K562 (cell line): ENCODE measurements at regions not wholly inside any gene's neighbourhood (a gene's known extent, or its start where the extent isn't known, plus 50 kb on each side); places are given as distances from the start of the nearest gene placed in this dataset.

Experiments
- ATAC-seq: fragments of 200-7000 bp; cut with Tn5 transposase; 3 replicates; pipeline ENCODE4 v1.9.1; 2020; ENCODE audit warnings: moderate library complexity
- BruUV-seq: library from RNA; stranded (reverse); fragments of 400-500 nt; replicated peaks from 2 replicates; lab custom pipeline; 2021; lab: Mats Ljungman, UMichigan
- CTCF ChIA-PET: fragments of 300-600 bp; formaldehyde crosslinking; extraction: SDS; loops from one replicate; lab custom pipeline; 2021; ENCODE audit warnings: low intra/inter-chr PET ratio; lab: Yijun Ruan, JAX
- POLR2A ChIA-PET: fragments of 300-600, 350-650 bp; sonication (Branson Sonifier 250); formaldehyde crosslinking; extraction: SDS; loops from one replicate; lab custom pipeline; 2021; ENCODE audit warnings: antibody characterized with exemption, inconsistent platforms; lab: Yijun Ruan, JAX
- DNase-seq, 4 experiments: peaks; one replicate each; pipeline versions ENCODE4 v3.0.0 to v3.0.0-alpha.2; 2011 to 2018; ENCODE audit warnings: low spot score in 3 of 4, mixed read lengths in 3 of 4; ENCODE audit errors: extremely low read depth in 1 of 4
- FAIRE-seq: peaks from 2 replicates; lab custom pipeline; 2011; peaks lifted over from hg19 to GRCh38; lab: Jason Lieb, UNC
- H2AFZ ChIP-seq: 2 replicates; pipeline ENCODE4 v1.6.0; 2011; ENCODE audit warnings: low read depth, low read length, control low read depth, inconsistent platforms
- H3K27ac ChIP-seq: fragments of 200-600 bp; 3 replicates; pipeline ENCODE4 v1.8.0; 2011; ENCODE audit warnings: low read depth, mild to moderate bottlenecking, control low read depth, inconsistent platforms, low read length, moderate library complexity, mixed read lengths; ENCODE audit errors: extremely low read depth
- H3K27me3 ChIP-seq, 2 experiments: fragments of 300-600 bp in 1 of 2; 2 replicates in 1 of 2; 3 replicates in 1 of 2; pipeline versions ENCODE4 v1.6.0 to v1.8.0; 2011; ENCODE audit warnings: inconsistent platforms in 2 of 2, low read length in 2 of 2, mild to moderate bottlenecking in 1 of 2, mixed read lengths in 1 of 2, moderate library complexity in 1 of 2; ENCODE audit not compliant: control insufficient read depth in 2 of 2, insufficient read depth in 2 of 2
- H3K36me3 ChIP-seq: fragments of 300-600 bp; 3 replicates; pipeline ENCODE4 v1.8.0; 2011; ENCODE audit warnings: mild to moderate bottlenecking, low read length, inconsistent platforms; ENCODE audit not compliant: control insufficient read depth, insufficient read depth
- H3K4me1 ChIP-seq, 2 experiments: fragments of 200-600 bp in 1 of 2; replicated peaks in 1 of 2; 2 replicates in 1 of 2; 3 replicates in 1 of 2; pipeline versions ENCODE4 v1.5.1 to v1.8.0; 2011; ENCODE audit warnings: inconsistent platforms in 2 of 2, low read length in 2 of 2, mild to moderate bottlenecking in 1 of 2, mixed read lengths in 1 of 2, moderate library complexity in 1 of 2; ENCODE audit not compliant: control insufficient read depth in 2 of 2, insufficient read depth in 2 of 2
- H3K4me2 ChIP-seq: 2 replicates; pipeline ENCODE4 v1.6.1; 2011; ENCODE audit warnings: low read length, control low read depth, inconsistent platforms, mixed read lengths; ENCODE audit not compliant: insufficient read depth
- H3K4me3 ChIP-seq: fragments of 200-600 bp; sonication (generic), shearing (Covaris generic); 2 replicates; pipeline ENCODE4 v1.5.1; 2016; ENCODE audit warnings: control low read depth, inconsistent platforms
- H3K79me2 ChIP-seq: fragments of 200-600 bp; 3 replicates; pipeline ENCODE4 v1.8.0; 2011; ENCODE audit warnings: low read length, inconsistent platforms; ENCODE audit not compliant: control insufficient read depth, insufficient read depth
- H3K9ac ChIP-seq, 2 experiments: 2 replicates each; pipeline versions ENCODE4 v1.6.0 to v1.6.1; 2011; ENCODE audit warnings: low read depth in 2 of 2, low read length in 2 of 2, control low read depth in 1 of 2, inconsistent platforms in 1 of 2, mild to moderate bottlenecking in 1 of 2, mixed read lengths in 1 of 2; ENCODE audit not compliant: insufficient read depth in 1 of 2
- H3K9me1 ChIP-seq: one replicate; pipeline ENCODE4 v1.6.0; 2011; ENCODE audit warnings: inconsistent platforms, mild to moderate bottlenecking, low read length, moderate library complexity; ENCODE audit not compliant: control insufficient read depth, insufficient read depth
- H3K9me3 ChIP-seq: replicated peaks from 2 replicates; pipeline ENCODE4 v1.5.1; 2011; ENCODE audit warnings: low read depth, low read length, inconsistent platforms; ENCODE audit not compliant: control insufficient read depth, insufficient read depth
- H4K20me1 ChIP-seq: replicated peaks from 2 replicates; pipeline ENCODE4 v1.6.1; 2011; ENCODE audit warnings: low read length, inconsistent platforms, mixed read lengths; ENCODE audit not compliant: control insufficient read depth, insufficient read depth
- ADNP ChIP-seq: fragments of 200-800 bp; sonication (Bioruptor generic); IDR thresholded peaks from 2 replicates; pipeline ENCODE4 v1.6.1; 2016; ENCODE audit warnings: missing genetic modification characterization, missing compliant biosample characterization
- BCOR ChIP-seq: fragments of 450-650 bp; IDR thresholded peaks from 2 replicates; pipeline ENCODE4 v1.6.1; 2016
- CHD4 ChIP-seq: fragments of 200-600 bp; sonication (generic); IDR thresholded peaks from 3 replicates; pipeline ENCODE4 v1.6.1; 2012; ENCODE audit warnings: low read depth, mild to moderate bottlenecking, mixed read lengths, low read length, inconsistent platforms; ENCODE audit not compliant: insufficient read depth, insufficient replicate concordance, poor library complexity, severe bottlenecking
- ELF1 ChIP-seq: fragments of 200-800 bp; sonication (Bioruptor generic); IDR thresholded peaks from 2 replicates; pipeline ENCODE4 v1.6.1; 2016; ENCODE audit warnings: missing genetic modification characterization, missing compliant biosample characterization
- HDAC2 ChIP-seq: fragments of 450-650 bp; IDR thresholded peaks from 2 replicates; pipeline ENCODE4 v1.6.1; 2016; ENCODE audit warnings: mild to moderate bottlenecking
- KDM1A ChIP-seq, 2 experiments: fragments of 450-650 bp; IDR thresholded peaks; 2 replicates each; pipeline ENCODE4 v1.6.1; 2016; ENCODE audit warnings: mild to moderate bottlenecking in 2 of 2
- PHF20 ChIP-seq: fragments of 450-650 bp; IDR thresholded peaks from 2 replicates; pipeline ENCODE4 v1.6.1; 2018; ENCODE audit not compliant: partially characterized antibody
- RBM25 ChIP-seq: fragments of 200-400 bp; formaldehyde crosslinking; IDR thresholded peaks from 2 replicates; pipeline ENCODE4 v1.6.1; 2018; ENCODE audit warnings: low read length, low read depth, moderate library complexity; ENCODE audit not compliant: severe bottlenecking
- RCOR1 ChIP-seq, 2 experiments: IDR thresholded peaks; 2 replicates each; pipeline ENCODE4 v1.6.1; 2012; ENCODE audit warnings: low read depth in 2 of 2, low read length in 2 of 2, borderline replicate concordance in 1 of 2, improper control_type of control experiment in 1 of 2
- SMARCA5 ChIP-seq: fragments of 450-650 bp; IDR thresholded peaks from 2 replicates; pipeline ENCODE4 v1.6.1; 2016
- SOX6 ChIP-seq: fragments of 450-650 bp; IDR thresholded peaks from 2 replicates; pipeline ENCODE4 v1.6.1; 2014; ENCODE audit warnings: mild to moderate bottlenecking
- TAF15 ChIP-seq: fragments of 200-400 bp; formaldehyde crosslinking; IDR thresholded peaks from 2 replicates; pipeline ENCODE4 v1.6.1; 2017; ENCODE audit warnings: mild to moderate bottlenecking, low read depth, low read length, moderate library complexity
- ZFPM2 ChIP-seq: fragments of 250-450 bp; sonication (Bioruptor Pico); IDR thresholded peaks from 2 replicates; pipeline ENCODE4 v1.5.1; 2022; ENCODE audit warnings: mild to moderate bottlenecking
- ZNF121 ChIP-seq: sonication (generic); formaldehyde crosslinking; conservative IDR thresholded peaks from 2 replicates; pipeline ENCODE4 v1.8.0; 2022; ENCODE audit warnings: missing genetic modification reagents
- WGBS: fragments of 100-300 bp; shearing (Covaris generic); methylation state at CpG from one replicate; pipeline ENCODE4 v1.1.6; 2016; ENCODE audit warnings: low coverage, mixed read lengths; ENCODE audit not compliant: insufficient coverage; ENCODE audit errors: missing lambda C conversion rate; 5-methylcytosine and 5-hydroxymethylcytosine counted together
- in situ Hi-C: fragments of 300-500 bp; cut with MboI; formaldehyde crosslinking; loops from 4 replicates; pipeline ENCODE4 v1.15.0; 2018; ENCODE audit warnings: inconsistent platforms, mixed read lengths
- intact Hi-C: fragments of 100-400 bp; cut with micrococcal nuclease; formaldehyde crosslinking; loops from 2 replicates; pipeline ENCODE4 v1.14.2; 2022

- POLR2A ChIA-PET: interaction anchor here (0.6 to 1.3 kb wide), 2 partner anchors 29 to 452 kb away, joined by 3 to 5 read pairs; no protein-coding TSS in a partner anchor
- H3K4me1 ChIP-seq: peaks cover 0 to 8% of the 10 kb centered on the region in 2 experiments; a peak in 1 of 5 replicates
- in situ Hi-C loops: no loop called here
These were observed 289.7 kb downstream of the LPIN1 start for GRCh38 chr2:12035956-12036639.

More at GRCh38 chr2:12035956-12036639, 289.7 kb downstream of the LPIN1 start:
- no peak for ATAC-seq
- CTCF ChIA-PET: no interaction called here
- H3K4me3 ChIP-seq: no peak overlapping the region
- no peak overlapping the region for H3K27ac ChIP-seq
- intact Hi-C loops: no loop called here
- H3K4me2 ChIP-seq: no peak overlapping the region
- no peaks in the 10 kb centered on the region for H4K20me1 ChIP-seq
- H3K9me3 ChIP-seq: no peaks in the 10 kb centered on the region
- H2AFZ ChIP-seq: peak overlapping the region; percentile 4; the same call in 1 of the 2 replicates
- H3K9ac ChIP-seq: no peak overlapping the region
- no peak for DNase-seq
- 45% methylated on average over 1 of the region's 1 CpG for WGBS
- TF ChIP-seq CHD4 (peak; percentile 93), ADNP (peak; percentile 96), SMARCA5 (peak; percentile 32; the same call in 1 of the 2 replicates), HDAC2 (peak; percentile 24; the same call in 1 of the 2 replicates), BCOR (peak; percentile 89), ELF1 (peak; percentile 51; the same call in 1 of the 2 replicates), TAF15 (no peak), RCOR1 (IDR thresholded peaks at IDR 0.05; ENCODE audit: borderline replicate concordance in 1 of 2, low read depth in 2 of 2, low read length in 2 of 2) (peak; percentile 49 to 56; a peak in 1 of 4 replicates), KDM1A (IDR thresholded peaks at IDR 0.05) (peak; percentile 75 to 77), SOX6 (no peak), RBM25 (peak; percentile 97), ZNF121 (CRISPR knock-in tag) (no peak), PHF20 (peak; percentile 22), ZFPM2 (CRISPR knock-in tag) (no peak)
- TF ChIP-seq, all 486 proteins: peak for 10
- Histone ChIP-seq H3K27me3 (no peaks in the 10 kb centered on the region), H3K9me1 (no peaks in the 10 kb centered on the region), H3K36me3 (no peaks in the 10 kb centered on the region), H3K79me2 (no peaks in the 10 kb centered on the region)
- BruUV-seq: no TSS peak
- no peak for FAIRE-seq
